Osteoblast (primary cell): ENCODE measurements at regions not wholly inside any gene's neighbourhood (a gene's known extent, or its start where the extent isn't known, plus 50 kb on each side); places are given as distances from the start of the nearest gene placed in this dataset.

Source experiments
- DNase-seq: peaks from one replicate; pipeline ENCODE4 v3.0.0; 2011; ENCODE audit warnings: low spot score, mixed read lengths; ENCODE audit not compliant: insufficient read length; ENCODE audit errors: missing footprints
- H2AFZ ChIP-seq: 2 replicates; pipeline ENCODE4 v1.6.0; 2011; ENCODE audit warnings: mild to moderate bottlenecking, low read length
- H3K27ac ChIP-seq: 2 replicates; pipeline ENCODE4 v1.5.1; 2011; ENCODE audit warnings: mild to moderate bottlenecking, low read depth, low read length, moderate library complexity
- H3K27me3 ChIP-seq: 2 replicates; pipeline ENCODE4 v1.6.0; 2012; ENCODE audit warnings: mild to moderate bottlenecking, control low read depth, inconsistent platforms, low read length, moderate library complexity; ENCODE audit not compliant: insufficient read depth
- H3K36me3 ChIP-seq: 2 replicates; pipeline ENCODE4 v1.5.1; 2011; ENCODE audit warnings: mild to moderate bottlenecking, low read length, control low read depth, moderate library complexity; ENCODE audit not compliant: insufficient read depth
- H3K4me1 ChIP-seq: 2 replicates; pipeline ENCODE4 v1.5.1; 2011; ENCODE audit warnings: mild to moderate bottlenecking, low read length, control low read depth, moderate library complexity; ENCODE audit not compliant: insufficient read depth
- H3K4me2 ChIP-seq: 2 replicates; pipeline ENCODE4 v1.6.0; 2011; ENCODE audit warnings: mild to moderate bottlenecking, low read length; ENCODE audit not compliant: insufficient read depth
- H3K4me3 ChIP-seq: fragments of 200-600 bp; sonication (generic); 3 replicates; pipeline ENCODE4 v1.5.1; 2012; ENCODE audit warnings: mild to moderate bottlenecking, low read length, inconsistent platforms; ENCODE audit not compliant: insufficient read depth
- H3K79me2 ChIP-seq: 2 replicates; pipeline ENCODE4 v1.6.0; 2012; ENCODE audit warnings: mild to moderate bottlenecking, low read length, control low read depth, inconsistent platforms; ENCODE audit not compliant: insufficient read depth
- H3K9me3 ChIP-seq: 2 replicates; pipeline ENCODE4 v1.5.1; 2011; ENCODE audit warnings: low read depth, low read length, control low read depth
- H4K20me1 ChIP-seq: 2 replicates; pipeline ENCODE4 v1.6.0; 2012; ENCODE audit warnings: mild to moderate bottlenecking, low read length, control low read depth; ENCODE audit not compliant: insufficient read depth
- CTCF ChIP-seq: IDR thresholded peaks from 2 replicates; pipeline ENCODE4 v1.5.1; 2011; ENCODE audit warnings: mild to moderate bottlenecking, low read depth, low read length, moderate library complexity; ENCODE audit errors: extremely low read depth

- no peaks in the 10 kb centered on the region for H3K79me2 ChIP-seq
- H3K4me1 ChIP-seq, result no peaks in the 10 kb centered on the region
- H4K20me1 ChIP-seq, result no peaks in the 10 kb centered on the region
- no peaks in the 10 kb centered on the region for H3K9me3 ChIP-seq
- H3K27me3 ChIP-seq, result peaks cover 19% of the 10 kb centered on the region
- DNase-seq, result peak; percentile 17
- no peak overlapping the region for H3K4me3 ChIP-seq
- TF ChIP-seq CTCF, result no peak
- no peak overlapping the region for H3K27ac ChIP-seq
- H2AFZ ChIP-seq, result no peak overlapping the region
- H3K4me2 ChIP-seq, result no peak overlapping the region
- no peaks in the 10 kb centered on the region for H3K36me3 ChIP-seq
Measured at GRCh38 chr11:44446366-44446762, 119.1 kb upstream of the CD82 start.

GRCh38 chr11:44446996-44447771 lies 118.3 kb upstream of the CD82 start:
- no peaks in the 10 kb centered on the region for H3K9me3 ChIP-seq
- H3K79me2 ChIP-seq, result no peaks in the 10 kb centered on the region
- no peaks in the 10 kb centered on the region for H3K36me3 ChIP-seq
- no peak overlapping the region for H2AFZ ChIP-seq
- no peak overlapping the region for H3K4me2 ChIP-seq
- peak; percentile 5 for DNase-seq
- H3K4me3 ChIP-seq, result no peak overlapping the region
- peaks cover 19% of the 10 kb centered on the region for H3K27me3 ChIP-seq
- no peak overlapping the region for H3K27ac ChIP-seq
- H4K20me1 ChIP-seq, result no peaks in the 10 kb centered on the region
- no peaks in the 10 kb centered on the region for H3K4me1 ChIP-seq
- TF ChIP-seq CTCF, result no peak

GRCh38 chr11:44450295-44450932 lies 115.0 kb upstream of the CD82 start:
- DNase-seq, result peak; percentile 65
- H3K36me3 ChIP-seq, result no peaks in the 10 kb centered on the region
- no peaks in the 10 kb centered on the region for H3K4me1 ChIP-seq
- H4K20me1 ChIP-seq, result no peaks in the 10 kb centered on the region
- H3K27ac ChIP-seq, result no peak overlapping the region
- H2AFZ ChIP-seq, result no peak overlapping the region
- H3K79me2 ChIP-seq, result no peaks in the 10 kb centered on the region
- TF ChIP-seq CTCF, result no peak
- no peaks in the 10 kb centered on the region for H3K9me3 ChIP-seq
- peaks cover 19% of the 10 kb centered on the region for H3K27me3 ChIP-seq
- no peak overlapping the region for H3K4me2 ChIP-seq
- no peak overlapping the region for H3K4me3 ChIP-seq

- no peaks in the 10 kb centered on the region for H3K9me3 ChIP-seq
Measured at GRCh38 chr11:44451706-44452105, 113.8 kb upstream of the CD82 start.

More at GRCh38 chr11:44451706-44452105, 113.8 kb upstream of the CD82 start:
- Histone ChIP-seq H3K4me2 (no peak overlapping the region), H3K4me1 (no peaks in the 10 kb centered on the region), H3K79me2 (no peaks in the 10 kb centered on the region), H3K4me3 (no peak overlapping the region), H2AFZ (no peak overlapping the region), H4K20me1 (no peaks in the 10 kb centered on the region), H3K27ac (no peak overlapping the region), H3K27me3 (peaks cover 19% of the 10 kb centered on the region), H3K36me3 (no peaks in the 10 kb centered on the region)
- no peak for TF ChIP-seq CTCF
- DNase-seq, result peak; percentile 19
